IMR-90 (cell line): ENCODE measurements at regions not wholly inside any gene's neighbourhood (a gene's known extent, or its start where the extent isn't known, plus 50 kb on each side); places are given as distances from the start of the nearest gene placed in this dataset.

Source experiments
- ATAC-seq: fragments of 200-7000 bp; cut with Tn5 transposase; 2 replicates; pipeline ENCODE4 v1.9.1; 2020; ENCODE audit warnings: low read depth, mild to moderate bottlenecking, moderate library complexity
- BruUV-seq: library from RNA; stranded (reverse); fragments of 400-500 nt; replicated peaks from 2 replicates; lab custom pipeline; 2021; lab: Mats Ljungman, UMichigan
- CTCF ChIA-PET: fragments of 300-600 bp; formaldehyde crosslinking; extraction: SDS; loops from one replicate; lab custom pipeline; 2021; ENCODE audit warnings: antibody characterized with exemption; lab: Yijun Ruan, JAX
- POLR2A ChIA-PET: fragments of 300-600 bp; sonication (Branson Sonifier 250); formaldehyde crosslinking; loops from one replicate; lab custom pipeline; 2022; ENCODE audit warnings: antibody characterized with exemption; ENCODE audit not compliant: unreplicated experiment; lab: Charles Lee
- DNase-seq: peaks from one replicate; pipeline ENCODE4 v3.0.0; 2013
- H2AFZ ChIP-seq: replicated peaks from 2 replicates; pipeline ENCODE3; 2013; ENCODE audit warnings: low read length, mild to moderate bottlenecking; ENCODE audit not compliant: poor library complexity
- H2AK5ac ChIP-seq: 2 replicates; pipeline ENCODE4 v1.6.1; 2013; ENCODE audit warnings: low read depth, low read length, inconsistent platforms
- H2AK9ac ChIP-seq: replicated peaks from 2 replicates; pipeline ENCODE3; 2013; ENCODE audit warnings: mild to moderate bottlenecking, low read depth, low read length, moderate library complexity; ENCODE audit not compliant: poor library complexity
- H2BK120ac ChIP-seq: 2 replicates; pipeline ENCODE4 v1.6.1; 2013; ENCODE audit warnings: low read depth, low read length, inconsistent platforms
- H2BK15ac ChIP-seq: 3 replicates; pipeline ENCODE4 v1.6.1; 2013; ENCODE audit warnings: low read depth, low read length, inconsistent platforms
- H2BK20ac ChIP-seq: 2 replicates; pipeline ENCODE4 v1.6.1; 2013; ENCODE audit warnings: low read depth, mild to moderate bottlenecking, inconsistent platforms, low read length, moderate library complexity
- H2BK5ac ChIP-seq: 2 replicates; pipeline ENCODE4 v1.6.1; 2013; ENCODE audit warnings: mild to moderate bottlenecking, low read depth, low read length, inconsistent platforms; ENCODE audit not compliant: poor library complexity, severe bottlenecking
- H3K14ac ChIP-seq: replicated peaks from 2 replicates; pipeline ENCODE4 v1.6.1; 2013; ENCODE audit warnings: low read depth, low read length, inconsistent platforms
- H3K18ac ChIP-seq: 2 replicates; pipeline ENCODE4 v1.6.1; 2013; ENCODE audit warnings: low read depth, low read length, control low read depth
- H3K23ac ChIP-seq: 2 replicates; pipeline ENCODE4 v1.6.1; 2013; ENCODE audit warnings: low read depth, low read length, inconsistent platforms
- H3K27ac ChIP-seq: 2 replicates; pipeline ENCODE4 v1.5.1; 2013; ENCODE audit warnings: mild to moderate bottlenecking, control low read depth, low read length; ENCODE audit not compliant: insufficient read depth
- H3K27me3 ChIP-seq: 2 replicates; pipeline ENCODE4 v1.6.1; 2013; ENCODE audit warnings: low read length; ENCODE audit not compliant: control insufficient read depth, insufficient read depth
- H3K36me3 ChIP-seq: 2 replicates; pipeline ENCODE4 v1.6.1; 2013; ENCODE audit warnings: low read length, mixed read lengths; ENCODE audit not compliant: control insufficient read depth, insufficient read depth
- H3K4ac ChIP-seq: 2 replicates; pipeline ENCODE4 v1.6.1; 2013; ENCODE audit warnings: low read depth, low read length, inconsistent platforms
- H3K4me1 ChIP-seq: 2 replicates; pipeline ENCODE4 v1.6.1; 2013; ENCODE audit warnings: low read length, mixed read lengths; ENCODE audit not compliant: control insufficient read depth, insufficient read depth
- H3K4me2 ChIP-seq: 2 replicates; pipeline ENCODE4 v1.6.1; 2013; ENCODE audit warnings: low read depth, mild to moderate bottlenecking, control low read depth, low read length, moderate library complexity
- H3K4me3 ChIP-seq: 2 replicates; pipeline ENCODE4 v1.5.1; 2013; ENCODE audit warnings: low read depth, mild to moderate bottlenecking, control low read depth, low read length, moderate library complexity; ENCODE audit not compliant: insufficient read depth
- H3K56ac ChIP-seq: 2 replicates; pipeline ENCODE4 v1.6.1; 2013; ENCODE audit warnings: low read length, inconsistent platforms; ENCODE audit not compliant: insufficient read depth; ENCODE audit errors: extremely low read depth
- H3K79me1 ChIP-seq, 2 experiments: 2 replicates each; pipeline ENCODE4 v1.6.1; 2013; ENCODE audit warnings: low read length in 2 of 2, inconsistent platforms in 1 of 2, low read depth in 1 of 2
- H3K9ac ChIP-seq: 2 replicates; pipeline ENCODE4 v1.6.1; 2013; ENCODE audit warnings: low read depth, low read length, control low read depth
- H3K9me1 ChIP-seq: 2 replicates; pipeline ENCODE4 v1.6.1; 2013; ENCODE audit warnings: low read length, inconsistent platforms; ENCODE audit not compliant: insufficient read depth
- H3K9me3 ChIP-seq: 2 replicates; pipeline ENCODE4 v1.6.1; 2013; ENCODE audit warnings: low read length; ENCODE audit not compliant: control insufficient read depth, insufficient read depth
- H4K20me1 ChIP-seq: 2 replicates; pipeline ENCODE4 v1.6.1; 2013; ENCODE audit warnings: low read length, inconsistent platforms; ENCODE audit not compliant: insufficient read depth
- H4K5ac ChIP-seq: 2 replicates; pipeline ENCODE4 v1.6.1; 2013; ENCODE audit warnings: mild to moderate bottlenecking, low read depth, low read length, control low read depth
- H4K8ac ChIP-seq, 2 experiments: 2 replicates each; pipeline ENCODE4 v1.6.1; 2013; ENCODE audit warnings: low read depth in 2 of 2, low read length in 2 of 2, control low read depth in 1 of 2, inconsistent platforms in 1 of 2
- H4K91ac ChIP-seq: 2 replicates; pipeline ENCODE4 v1.6.1; 2013; ENCODE audit warnings: low read depth, low read length, inconsistent platforms; ENCODE audit not compliant: insufficient read depth
- CHD1 ChIP-seq: IDR thresholded peaks from 2 replicates; pipeline ENCODE4 v1.6.1; 2012; ENCODE audit warnings: low read depth, low read length, improper control_type of control experiment
- MAFK ChIP-seq: IDR thresholded peaks from 2 replicates; pipeline ENCODE4 v1.6.1; 2012; ENCODE audit warnings: low read depth, low read length, improper control_type of control experiment
- MAZ ChIP-seq: IDR thresholded peaks from 2 replicates; pipeline ENCODE4 v1.6.1; 2012; ENCODE audit warnings: low read depth, mild to moderate bottlenecking, low read length, improper control_type of control experiment, moderate library complexity, borderline replicate concordance
- MXI1 ChIP-seq: IDR thresholded peaks from 2 replicates; pipeline ENCODE4 v1.6.1; 2012; ENCODE audit warnings: low read depth, mild to moderate bottlenecking, low read length, moderate library complexity, borderline replicate concordance
- RCOR1 ChIP-seq: IDR thresholded peaks from 2 replicates; pipeline ENCODE4 v1.6.1; 2012; ENCODE audit warnings: mild to moderate bottlenecking, low read length, improper control_type of control experiment; ENCODE audit not compliant: insufficient replicate concordance
- dilution Hi-C: fragments of 300-500 bp; cut with HindIII; formaldehyde crosslinking; loops from one replicate; pipeline ENCODE4 v1.14.3; 2018; ENCODE audit warnings: low sequenced_read_pairs; ENCODE audit not compliant: unreplicated experiment
- in situ Hi-C: fragments of 300-500 bp; cut with MboI; formaldehyde crosslinking; loops from 3 replicates; pipeline ENCODE4 v1.14.3; 2019; ENCODE audit warnings: low sequenced_read_pairs, inconsistent platforms, mixed read lengths
- intact Hi-C: fragments of 100-400 bp; cut with micrococcal nuclease; formaldehyde crosslinking; loops from 2 replicates; pipeline ENCODE4 v1.10.0; 2022

DNA sequence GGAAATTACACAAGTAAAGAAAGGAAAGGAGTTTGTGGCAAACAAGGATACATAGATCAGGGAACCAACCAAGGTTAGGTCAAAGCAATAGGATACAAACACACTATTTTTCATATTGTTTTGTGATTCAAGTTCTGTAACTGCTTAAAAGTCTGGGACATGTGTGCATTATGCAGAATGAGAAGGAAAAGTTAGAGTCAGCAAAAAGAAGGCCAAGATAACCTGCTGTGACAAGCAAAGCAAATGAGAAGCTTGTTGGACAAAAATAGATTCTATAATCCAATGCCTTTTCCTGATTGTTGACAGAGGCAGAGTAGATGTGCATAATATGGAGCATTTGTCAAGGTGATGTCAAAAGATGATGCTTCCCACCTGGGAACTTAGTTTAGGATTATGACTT, 556.0 kb upstream of the CXADR start:
- no peak for TF ChIP-seq RCOR1
- no peak for TF ChIP-seq MXI1
- TF ChIP-seq MAFK = no peak
- no peak for TF ChIP-seq CHD1
- TF ChIP-seq MAZ = no peak
- ChIA-PET POLR2A (no interaction called here), CTCF (interaction anchor here (0.6 to 0.7 kb wide), 3 partner anchors 295 to 1326 kb away, joined by 4 to 7 read pairs (median 4); no protein-coding TSS in a partner anchor)
- no peak overlapping the region for H2BK20ac ChIP-seq
- DNase-seq (no peak), ATAC-seq (no peak)
- no peak overlapping the region for H2BK15ac ChIP-seq
- H4K5ac ChIP-seq = no peak overlapping the region
- H3K9me1 ChIP-seq = no peaks in the 10 kb centered on the region
- no peak overlapping the region for H3K56ac ChIP-seq
- H2AK9ac ChIP-seq = no peak overlapping the region
- no TSS peak for BruUV-seq
- H3K27ac ChIP-seq = no peak overlapping the region
- no peaks in the 10 kb centered on the region for H3K79me1 ChIP-seq
- H2BK5ac ChIP-seq = no peak overlapping the region
- H4K91ac ChIP-seq = no peak overlapping the region
- no peaks in the 10 kb centered on the region for H3K9me3 ChIP-seq
- no peaks in the 10 kb centered on the region for H3K4me1 ChIP-seq
- no peaks in the 10 kb centered on the region for H3K27me3 ChIP-seq
- H3K4ac ChIP-seq = no peak overlapping the region
- no peak overlapping the region for H3K18ac ChIP-seq
- intact Hi-C loops (no loop called here), dilution Hi-C loops (no loop called here), in situ Hi-C loops (no loop called here)
- no peak overlapping the region for H2AFZ ChIP-seq
- H4K8ac ChIP-seq = no peak overlapping the region
- no peaks in the 10 kb centered on the region for H4K20me1 ChIP-seq
- H3K14ac ChIP-seq = no peak overlapping the region
- H3K9ac ChIP-seq = no peak overlapping the region
- H3K36me3 ChIP-seq = no peaks in the 10 kb centered on the region
- H3K4me2 ChIP-seq = no peak overlapping the region
- H2BK120ac ChIP-seq = no peak overlapping the region
- no peak overlapping the region for H3K23ac ChIP-seq
- H3K4me3 ChIP-seq = no peak overlapping the region
- no peak overlapping the region for H2AK5ac ChIP-seq
